NCI-H510A (cell line): ENCODE measurements at regions not wholly inside any gene's neighbourhood (a gene's known extent, or its start where the extent isn't known, plus 50 kb on each side); places are given as distances from the start of the nearest gene placed in this dataset.

Experiments
- DNase-seq: peaks from one replicate; lab custom pipeline; 2025; lab: John Stamatoyannopoulos, UW

DNA sequence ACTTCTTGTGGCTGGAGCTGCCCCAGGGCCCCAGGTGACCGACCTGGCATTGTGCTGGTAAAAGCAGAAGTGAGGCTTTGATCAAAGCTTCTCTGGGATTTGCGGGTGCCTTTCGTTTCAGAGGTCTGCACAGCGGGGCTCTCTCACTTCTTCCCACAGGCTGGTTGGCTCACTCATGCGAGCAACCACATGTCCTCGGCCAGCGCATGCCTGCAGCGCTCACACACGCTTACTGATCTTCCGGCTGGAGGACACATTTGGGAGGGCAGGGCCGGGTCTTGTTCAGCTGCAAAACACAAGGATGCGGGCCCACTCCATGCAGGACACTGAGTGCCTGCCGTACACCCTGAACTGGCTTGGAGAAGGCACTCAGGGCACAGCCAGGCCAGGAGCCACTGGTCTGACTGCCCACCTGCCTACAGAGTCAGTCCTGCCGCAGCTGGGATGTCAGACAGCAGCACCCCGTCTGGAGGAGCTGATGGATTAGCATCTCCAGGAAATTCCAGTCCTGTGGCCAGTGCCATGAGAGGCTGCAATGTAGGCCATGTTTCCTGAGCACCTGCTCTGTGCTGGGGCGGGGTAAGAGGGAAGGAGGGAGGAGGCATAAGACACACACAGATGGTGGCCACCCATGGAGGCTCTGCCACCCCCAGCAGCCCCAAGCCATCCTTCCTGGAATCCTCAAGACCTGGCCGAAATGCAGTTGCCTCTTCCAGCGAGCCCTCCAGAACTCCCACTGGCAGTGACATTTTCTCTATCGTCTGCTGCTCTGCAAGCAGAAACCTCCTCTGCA is 1383.2 kb downstream of the BRD1 start:
- no peak for DNase-seq

- no peak for DNase-seq
These were observed 1384.0 kb downstream of the BRD1 start for GRCh38 chr22:48443680-48444079.

DNA sequence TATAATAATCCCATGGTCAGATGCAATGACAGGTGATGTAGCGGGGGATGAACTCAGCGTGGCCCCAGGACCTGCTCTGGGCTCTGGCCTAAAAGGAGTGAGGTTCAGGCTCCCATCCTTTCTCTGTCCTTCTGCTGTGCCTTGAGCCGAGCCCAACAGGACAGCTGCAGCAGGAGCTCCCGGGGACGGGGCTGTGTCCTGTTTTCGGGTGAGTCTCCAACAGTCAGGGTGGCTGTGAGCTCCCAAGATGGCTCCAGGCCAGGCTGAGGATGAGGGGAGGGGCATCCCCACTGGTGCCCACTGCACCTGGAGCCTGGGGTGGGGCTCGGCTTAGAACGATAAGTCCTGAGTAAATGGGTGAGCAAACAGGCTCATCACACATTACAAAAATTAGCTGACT is 1385.0 kb downstream of the BRD1 start:
- no peak for DNase-seq

- DNase-seq: no peak
These were observed 1386.2 kb downstream of the BRD1 start for GRCh38 chr22:48441553-48441850.

- DNase-seq: no peak
These were observed 1386.8 kb downstream of the BRD1 start for GRCh38 chr22:48440673-48441552.

GRCh38 chr22:48440176-48440575 is 1387.5 kb downstream of the BRD1 start:
- DNase-seq: no peak

GRCh38 chr22:48439560-48440135 is 1388.0 kb downstream of the BRD1 start:
- no peak for DNase-seq

- DNase-seq: no peak
These were observed 1388.7 kb downstream of the BRD1 start for GRCh38 chr22:48438800-48439559.

- DNase-seq: no peak
These were observed 1389.6 kb downstream of the BRD1 start for GRCh38 chr22:48438096-48438495.

DNA sequence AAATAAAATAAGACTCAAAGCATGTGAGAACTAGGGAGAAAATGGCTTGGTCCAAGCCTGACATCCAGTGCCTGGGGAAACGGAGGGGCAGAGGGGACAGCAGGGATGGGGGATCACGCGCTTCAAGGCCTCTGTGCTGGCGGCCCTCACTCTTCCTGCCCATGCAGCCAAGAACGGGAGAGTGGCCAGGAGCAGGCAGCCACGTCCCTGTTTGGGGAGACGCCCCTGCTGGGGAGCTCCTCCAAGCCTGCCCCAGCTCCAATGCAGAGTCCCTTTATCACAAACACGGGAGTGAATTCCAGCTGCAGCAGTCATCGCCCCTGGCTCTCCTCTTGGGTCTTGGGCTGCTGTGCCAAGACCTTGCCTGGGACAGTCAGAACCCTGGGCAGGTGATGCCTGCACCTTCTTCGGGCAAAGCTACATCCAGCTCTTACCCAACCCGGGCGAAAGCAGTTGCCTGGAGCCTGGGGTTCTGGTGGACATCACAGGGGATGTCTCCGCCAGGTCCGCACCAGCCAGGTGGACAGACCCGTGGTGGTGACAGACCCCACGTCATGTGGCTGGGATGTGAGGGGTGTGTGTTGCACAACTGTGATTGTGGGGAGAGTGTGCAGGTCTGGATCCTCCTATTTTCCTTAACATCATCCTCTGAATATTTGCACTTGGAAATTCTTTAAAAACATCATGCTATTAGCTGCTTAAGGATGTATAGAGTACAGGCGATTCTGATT is 1391.3 kb downstream of the BRD1 start:
- DNase-seq: no peak

GRCh38 chr22:48434868-48435250 is 1392.8 kb downstream of the BRD1 start:
- DNase-seq: no peak

DNA sequence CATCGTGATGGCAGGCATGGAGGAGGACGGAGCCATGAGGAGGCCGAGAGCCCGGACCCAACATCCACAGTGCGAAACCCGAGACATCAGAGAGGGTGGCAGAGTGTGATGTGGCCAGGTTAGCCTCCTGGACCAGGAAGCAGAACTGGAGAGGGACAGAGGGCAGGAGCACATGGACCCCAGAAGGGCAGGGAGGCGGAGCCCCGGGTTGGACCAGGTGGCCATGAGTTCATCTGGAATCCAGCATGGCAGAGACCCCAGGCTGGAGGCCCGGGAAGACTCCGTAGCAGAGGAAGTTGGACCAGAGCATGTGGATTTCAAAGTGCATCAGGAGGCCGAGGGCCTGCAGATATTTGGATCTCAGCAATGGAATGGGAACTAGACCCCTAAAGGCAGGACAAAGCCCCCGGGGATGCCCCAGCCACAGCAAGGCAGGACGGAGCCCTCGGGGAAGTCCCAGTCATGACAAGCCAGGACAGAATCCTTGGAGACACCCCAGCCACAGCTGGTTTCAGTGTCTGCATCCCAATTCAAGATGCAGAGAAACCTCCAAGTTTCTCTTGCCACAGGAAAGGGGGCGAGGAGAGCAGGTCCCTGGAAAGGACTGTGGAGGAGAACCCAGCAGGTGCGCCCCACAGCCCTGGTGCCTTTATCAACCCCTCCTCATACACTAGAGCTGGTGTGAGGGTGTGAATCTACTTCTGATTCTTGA is 1393.4 kb downstream of the BRD1 start:
- DNase-seq: no peak

DNA sequence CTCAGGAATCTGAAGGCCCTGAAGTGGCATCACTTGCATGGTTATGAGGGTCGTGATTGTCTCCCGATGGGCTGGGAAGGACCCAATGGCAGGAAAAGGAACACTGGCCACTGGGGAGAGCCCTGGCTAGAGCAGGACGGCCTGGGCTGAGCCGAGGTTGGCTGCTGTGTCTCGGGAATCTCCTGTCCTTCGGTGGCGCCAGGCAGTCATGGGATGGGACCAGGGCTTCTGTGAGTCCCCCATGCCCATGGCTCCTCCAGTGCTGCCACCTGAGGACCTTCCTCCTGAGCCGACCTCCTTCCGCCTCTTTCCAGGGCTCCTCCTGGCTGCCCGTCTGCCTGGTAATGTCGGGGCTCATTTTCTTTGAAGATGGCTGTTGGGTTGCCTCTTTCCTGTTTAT is 1394.0 kb downstream of the BRD1 start:
- DNase-seq: no peak

DNA sequence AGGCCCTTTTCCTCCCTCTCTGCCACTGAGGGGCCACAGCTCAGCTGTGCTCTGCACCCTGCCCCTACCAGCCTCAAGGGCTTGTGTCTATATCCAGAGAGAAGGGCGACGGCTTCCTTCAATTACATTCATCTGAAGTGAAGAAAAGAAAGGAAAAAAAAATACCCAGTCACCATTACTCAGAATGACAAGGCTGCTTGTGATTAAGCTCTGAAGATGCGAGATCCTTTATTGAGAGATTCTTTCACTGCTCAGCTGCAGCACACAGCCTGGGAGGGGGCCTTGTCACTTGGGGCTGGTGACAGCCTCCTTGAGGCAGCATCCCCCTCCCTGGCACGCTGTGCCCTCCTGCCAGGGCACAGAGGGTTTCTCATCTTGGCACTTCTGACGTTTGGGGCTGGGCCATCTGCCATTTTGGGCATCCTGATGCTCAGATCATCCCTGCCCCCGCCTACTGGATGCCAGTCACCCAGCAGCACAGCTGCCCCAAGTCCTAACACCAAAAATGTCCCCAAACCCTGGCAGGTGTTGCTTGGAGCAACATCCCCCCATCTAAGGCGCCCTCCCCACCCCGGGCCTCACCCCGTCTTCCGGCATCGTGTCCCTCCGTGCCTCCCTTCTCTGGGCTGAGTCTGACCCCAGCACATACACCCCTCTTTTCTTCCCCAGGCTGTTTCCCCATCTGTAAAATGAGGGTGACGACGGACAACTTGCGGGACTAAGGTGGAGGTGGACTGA is 1394.7 kb downstream of the BRD1 start:
- DNase-seq: no peak

- DNase-seq: no peak
These were observed 1395.9 kb downstream of the BRD1 start for GRCh38 chr22:48431536-48432315.

GRCh38 chr22:48431014-48431413 is 1396.7 kb downstream of the BRD1 start:
- DNase-seq: no peak

GRCh38 chr22:48429446-48430020 is 1398.1 kb downstream of the BRD1 start:
- DNase-seq: no peak

GRCh38 chr22:48428631-48429371 is 1398.9 kb downstream of the BRD1 start:
- no peak for DNase-seq
